KG1 (cell line): ENCODE measurements at regions not wholly inside any gene's neighbourhood (a gene's known extent, or its start where the extent isn't known, plus 50 kb on each side); places are given as distances from the start of the nearest gene placed in this dataset.
"Not testable (repeated sequence)": the region's sequence is repeated elsewhere in the genome, so short reads cannot be mapped to it uniquely, and the experiment has no call there.

Source experiments
- DNase-seq: peaks from one replicate; lab custom pipeline; 2025; lab: John Stamatoyannopoulos, UW

- DNase-seq = no peak
These were observed 588.4 kb upstream of the CITED2 start for GRCh38 chr6:139962654-139963347.

GRCh38 chr6:139961190-139961589 lies 586.7 kb upstream of the CITED2 start:
- no peak for DNase-seq

GRCh38 chr6:139960671-139961070 lies 586.2 kb upstream of the CITED2 start:
- no peak for DNase-seq

- DNase-seq = no peak
These were observed 581.1 kb upstream of the CITED2 start for GRCh38 chr6:139955366-139956155.

- DNase-seq = no peak
These were observed 580.1 kb upstream of the CITED2 start for GRCh38 chr6:139954463-139955071.

GRCh38 chr6:139953780-139954179 lies 579.3 kb upstream of the CITED2 start:
- not testable (repeated sequence) for DNase-seq

- DNase-seq = no peak
These were observed 576.7 kb upstream of the CITED2 start for GRCh38 chr6:139951172-139951571.

GRCh38 chr6:139944976-139945375 lies 570.5 kb upstream of the CITED2 start:
- DNase-seq = no peak

- no peak for DNase-seq
These were observed 569.7 kb upstream of the CITED2 start for GRCh38 chr6:139944131-139944530.

GRCh38 chr6:139943391-139943790 lies 568.9 kb upstream of the CITED2 start:
- DNase-seq = no peak

GRCh38 chr6:139942331-139942730 lies 567.9 kb upstream of the CITED2 start:
- DNase-seq = no peak

GRCh38 chr6:139941826-139942225 lies 567.4 kb upstream of the CITED2 start:
- DNase-seq = no peak

GRCh38 chr6:139940741-139941729 lies 566.6 kb upstream of the CITED2 start:
- no peak for DNase-seq

- DNase-seq = no peak
These were observed 564.9 kb upstream of the CITED2 start for GRCh38 chr6:139939189-139939979.

- no peak for DNase-seq
These were observed 558.2 kb upstream of the CITED2 start for GRCh38 chr6:139932671-139933070.

GRCh38 chr6:139931747-139932146 lies 557.3 kb upstream of the CITED2 start:
- DNase-seq = no peak

- no peak for DNase-seq
These were observed 553.4 kb upstream of the CITED2 start for GRCh38 chr6:139927742-139928305.

- DNase-seq = no peak
These were observed 552.8 kb upstream of the CITED2 start for GRCh38 chr6:139927236-139927635.

GRCh38 chr6:139926711-139927110 lies 552.3 kb upstream of the CITED2 start:
- no peak for DNase-seq

- DNase-seq = no peak
These were observed 551.6 kb upstream of the CITED2 start for GRCh38 chr6:139925894-139926641.
